UCSD-AML1 (cell line): ENCODE measurements at regions not wholly inside any gene's neighbourhood (a gene's known extent, or its start where the extent isn't known, plus 50 kb on each side); places are given as distances from the start of the nearest gene placed in this dataset.

Experiments
- DNase-seq: peaks from one replicate; lab custom pipeline; 2025; ENCODE audit not compliant: unreplicated experiment; lab: John Stamatoyannopoulos, UW

GRCh38 chr3:117626577-117626976, 917.0 kb downstream of the TUSC7 start:
- no peak for DNase-seq

- no peak for DNase-seq
Observed at GRCh38 chr3:117628823-117629291, 919.3 kb downstream of the TUSC7 start.

GRCh38 chr3:117629505-117629904, 919.9 kb downstream of the TUSC7 start:
- no peak for DNase-seq

GRCh38 chr3:117630469-117630868, 920.9 kb downstream of the TUSC7 start:
- no peak for DNase-seq

- DNase-seq, result no peak
Observed at GRCh38 chr3:117630885-117631284, 921.3 kb downstream of the TUSC7 start.

GRCh38 chr3:117631781-117632180, 922.2 kb downstream of the TUSC7 start:
- no peak for DNase-seq

GRCh38 chr3:117632191-117632590, 922.6 kb downstream of the TUSC7 start:
- DNase-seq, result no peak

- no peak for DNase-seq
Observed at GRCh38 chr3:117633207-117633606, 923.6 kb downstream of the TUSC7 start.

GRCh38 chr3:117637666-117638065, 928.1 kb downstream of the TUSC7 start:
- no peak for DNase-seq

- no peak for DNase-seq
Observed at GRCh38 chr3:117644203-117644602, 934.6 kb downstream of the TUSC7 start.

- DNase-seq, result no peak
Observed at GRCh38 chr3:117645561-117646242, 936.1 kb downstream of the TUSC7 start.

- DNase-seq, result no peak
Observed at GRCh38 chr3:117647435-117647834, 937.9 kb downstream of the TUSC7 start.

- DNase-seq, result no peak
Observed at GRCh38 chr3:117651246-117651645, 941.7 kb downstream of the TUSC7 start.

GRCh38 chr3:117656391-117656790, 946.8 kb downstream of the TUSC7 start:
- no peak for DNase-seq

- DNase-seq, result no peak
Observed at GRCh38 chr3:117657278-117657677, 947.7 kb downstream of the TUSC7 start.

GRCh38 chr3:117660941-117661817, 951.6 kb downstream of the TUSC7 start:
- DNase-seq, result no peak

GRCh38 chr3:117661818-117662095, 952.2 kb downstream of the TUSC7 start:
- no peak for DNase-seq

- peak; percentile 8 for DNase-seq
Observed at GRCh38 chr3:117665296-117665695, 955.7 kb downstream of the TUSC7 start.

- DNase-seq, result no peak
Observed at GRCh38 chr3:117666325-117666724, 956.7 kb downstream of the TUSC7 start.

GRCh38 chr3:117666812-117667211, 957.2 kb downstream of the TUSC7 start:
- DNase-seq, result no peak

- no peak for DNase-seq
Observed at GRCh38 chr3:117669774-117670173, 960.2 kb downstream of the TUSC7 start.

- no peak for DNase-seq
Observed at GRCh38 chr3:117671722-117672318, 962.2 kb downstream of the TUSC7 start.
